Osteoblast (primary cell): ENCODE measurements at regions not wholly inside any gene's neighbourhood (a gene's known extent, or its start where the extent isn't known, plus 50 kb on each side); places are given as distances from the start of the nearest gene placed in this dataset.

Source experiments
- DNase-seq: peaks from one replicate; pipeline ENCODE4 v3.0.0; 2011; ENCODE audit warnings: low spot score, mixed read lengths; ENCODE audit not compliant: insufficient read length; ENCODE audit errors: missing footprints
- H2AFZ ChIP-seq: 2 replicates; pipeline ENCODE4 v1.6.0; 2011; ENCODE audit warnings: mild to moderate bottlenecking, low read length
- H3K27ac ChIP-seq: 2 replicates; pipeline ENCODE4 v1.5.1; 2011; ENCODE audit warnings: mild to moderate bottlenecking, low read depth, low read length, moderate library complexity
- H3K27me3 ChIP-seq: 2 replicates; pipeline ENCODE4 v1.6.0; 2012; ENCODE audit warnings: mild to moderate bottlenecking, control low read depth, inconsistent platforms, low read length, moderate library complexity; ENCODE audit not compliant: insufficient read depth
- H3K36me3 ChIP-seq: 2 replicates; pipeline ENCODE4 v1.5.1; 2011; ENCODE audit warnings: mild to moderate bottlenecking, low read length, control low read depth, moderate library complexity; ENCODE audit not compliant: insufficient read depth
- H3K4me1 ChIP-seq: 2 replicates; pipeline ENCODE4 v1.5.1; 2011; ENCODE audit warnings: mild to moderate bottlenecking, low read length, control low read depth, moderate library complexity; ENCODE audit not compliant: insufficient read depth
- H3K4me2 ChIP-seq: 2 replicates; pipeline ENCODE4 v1.6.0; 2011; ENCODE audit warnings: mild to moderate bottlenecking, low read length; ENCODE audit not compliant: insufficient read depth
- H3K4me3 ChIP-seq: fragments of 200-600 bp; sonication (generic); 3 replicates; pipeline ENCODE4 v1.5.1; 2012; ENCODE audit warnings: mild to moderate bottlenecking, low read length, inconsistent platforms; ENCODE audit not compliant: insufficient read depth
- H3K79me2 ChIP-seq: 2 replicates; pipeline ENCODE4 v1.6.0; 2012; ENCODE audit warnings: mild to moderate bottlenecking, low read length, control low read depth, inconsistent platforms; ENCODE audit not compliant: insufficient read depth
- H3K9me3 ChIP-seq: 2 replicates; pipeline ENCODE4 v1.5.1; 2011; ENCODE audit warnings: low read depth, low read length, control low read depth
- H4K20me1 ChIP-seq: 2 replicates; pipeline ENCODE4 v1.6.0; 2012; ENCODE audit warnings: mild to moderate bottlenecking, low read length, control low read depth; ENCODE audit not compliant: insufficient read depth
- CTCF ChIP-seq: IDR thresholded peaks from 2 replicates; pipeline ENCODE4 v1.5.1; 2011; ENCODE audit warnings: mild to moderate bottlenecking, low read depth, low read length, moderate library complexity; ENCODE audit errors: extremely low read depth

GRCh38 chr2:122063716-122064115 lies 308.3 kb downstream of the TSN start:
- H3K4me2 ChIP-seq = no peak overlapping the region
- H3K36me3 ChIP-seq = no peaks in the 10 kb centered on the region
- H3K27me3 ChIP-seq = no peaks in the 10 kb centered on the region
- no peak for DNase-seq
- H3K79me2 ChIP-seq = no peaks in the 10 kb centered on the region
- TF ChIP-seq CTCF = no peak
- no peak overlapping the region for H3K27ac ChIP-seq
- no peak overlapping the region for H3K4me3 ChIP-seq
- no peaks in the 10 kb centered on the region for H3K9me3 ChIP-seq
- no peaks in the 10 kb centered on the region for H4K20me1 ChIP-seq
- H2AFZ ChIP-seq = no peak overlapping the region
- no peaks in the 10 kb centered on the region for H3K4me1 ChIP-seq

- H3K27me3 ChIP-seq = no peaks in the 10 kb centered on the region
- no peaks in the 10 kb centered on the region for H3K36me3 ChIP-seq
- no peak overlapping the region for H2AFZ ChIP-seq
- H3K27ac ChIP-seq = no peak overlapping the region
- H3K79me2 ChIP-seq = no peaks in the 10 kb centered on the region
- H4K20me1 ChIP-seq = no peaks in the 10 kb centered on the region
- H3K4me3 ChIP-seq = no peak overlapping the region
- H3K9me3 ChIP-seq = no peaks in the 10 kb centered on the region
- TF ChIP-seq CTCF = no peak
- no peak overlapping the region for H3K4me2 ChIP-seq
- no peaks in the 10 kb centered on the region for H3K4me1 ChIP-seq
- no peak for DNase-seq
These were observed 314.8 kb downstream of the TSN start for GRCh38 chr2:122070241-122070731.

DNA sequence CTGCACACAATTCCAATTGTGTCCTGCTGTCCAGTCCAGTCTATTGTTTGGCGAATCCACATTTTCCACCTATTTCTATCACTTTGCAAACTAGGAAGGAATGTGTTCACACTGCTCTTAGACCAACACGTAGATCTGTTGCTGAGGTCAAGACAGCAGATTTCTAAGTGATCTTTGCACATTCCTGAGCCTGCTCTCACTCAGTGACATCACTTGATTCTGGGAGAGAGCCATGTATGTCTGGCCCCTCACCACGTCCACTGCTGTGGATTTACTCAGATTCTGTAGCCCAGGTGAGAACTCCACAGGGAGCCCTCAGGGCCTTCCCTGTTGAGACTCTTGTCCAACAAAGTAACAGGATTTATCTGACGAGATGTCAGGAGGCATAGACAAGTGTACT lies 317.2 kb downstream of the TSN start:
- Histone ChIP-seq H3K9me3 (no peaks in the 10 kb centered on the region), H2AFZ (no peak overlapping the region), H3K4me1 (no peaks in the 10 kb centered on the region), H3K79me2 (no peaks in the 10 kb centered on the region), H3K27me3 (no peaks in the 10 kb centered on the region), H4K20me1 (no peaks in the 10 kb centered on the region), H3K27ac (no peak overlapping the region), H3K4me3 (no peak overlapping the region), H3K36me3 (no peaks in the 10 kb centered on the region), H3K4me2 (no peak overlapping the region)
- DNase-seq = no peak
- no peak for TF ChIP-seq CTCF

- no peak for DNase-seq
- no peak overlapping the region for H3K4me3 ChIP-seq
- H3K4me2 ChIP-seq = no peak overlapping the region
- H3K79me2 ChIP-seq = no peaks in the 10 kb centered on the region
- no peaks in the 10 kb centered on the region for H4K20me1 ChIP-seq
- no peaks in the 10 kb centered on the region for H3K9me3 ChIP-seq
- H3K27me3 ChIP-seq = no peaks in the 10 kb centered on the region
- no peak overlapping the region for H2AFZ ChIP-seq
- H3K36me3 ChIP-seq = no peaks in the 10 kb centered on the region
- no peak overlapping the region for H3K27ac ChIP-seq
- no peaks in the 10 kb centered on the region for H3K4me1 ChIP-seq
- no peak for TF ChIP-seq CTCF
These were observed 318.8 kb downstream of the TSN start for GRCh38 chr2:122074201-122074600.
